GM06990 (cell line): ENCODE measurements at regions not wholly inside any gene's neighbourhood (a gene's known extent, or its start where the extent isn't known, plus 50 kb on each side); places are given as distances from the start of the nearest gene placed in this dataset.

Experiments
- DNase-seq: peaks from one replicate; pipeline ENCODE4 v3.0.0-alpha.2; 2011; ENCODE audit not compliant: insufficient read length; ENCODE audit errors: extremely low read depth
- H3K27me3 ChIP-seq: replicated peaks from 2 replicates; pipeline ENCODE4 v1.6.0; 2011; ENCODE audit warnings: low read length; ENCODE audit not compliant: control insufficient read depth, insufficient read depth
- H3K36me3 ChIP-seq: 2 replicates; pipeline ENCODE4 v1.5.1; 2011; ENCODE audit warnings: low read length; ENCODE audit not compliant: control insufficient read depth, insufficient read depth
- H3K4me3 ChIP-seq: replicated peaks from 2 replicates; pipeline ENCODE4 v1.5.1; 2011; ENCODE audit warnings: low read depth, mild to moderate bottlenecking, control low read depth, low read length
- CTCF ChIP-seq: IDR thresholded peaks from 2 replicates; pipeline ENCODE4 v1.5.1; 2011; ENCODE audit warnings: low read length, control low read depth, mild to moderate bottlenecking, inconsistent platforms; ENCODE audit not compliant: insufficient read depth, poor library complexity, severe bottlenecking

- H3K4me3 ChIP-seq = no peak overlapping the region
- peak; percentile 11 for DNase-seq
Measured at GRCh38 chr5:152549709-152550108, 144.6 kb upstream of the NMUR2 start.

GRCh38 chr5:152551061-152551460 is 146.0 kb upstream of the NMUR2 start:
- Histone ChIP-seq H3K27me3 (no peaks in the 10 kb centered on the region), H3K36me3 (no peaks in the 10 kb centered on the region), H3K4me3 (no peak overlapping the region)
- no peak for DNase-seq
- TF ChIP-seq CTCF = no peak

More at GRCh38 chr5:152549709-152550108, 144.6 kb upstream of the NMUR2 start:
- no peaks in the 10 kb centered on the region for H3K27me3 ChIP-seq
- H3K36me3 ChIP-seq = no peaks in the 10 kb centered on the region
- no peak for TF ChIP-seq CTCF

GRCh38 chr5:152556784-152557183 is 151.7 kb upstream of the NMUR2 start:
- no peak for TF ChIP-seq CTCF
- no peak for DNase-seq
- H3K36me3 ChIP-seq = no peaks in the 10 kb centered on the region
- no peaks in the 10 kb centered on the region; the same call in 1 of the 2 replicates for H3K27me3 ChIP-seq
- no peak overlapping the region for H3K4me3 ChIP-seq

- TF ChIP-seq CTCF = peak; percentile 88
- no peaks in the 10 kb centered on the region for H3K36me3 ChIP-seq
- H3K27me3 ChIP-seq = no peaks in the 10 kb centered on the region; the same call in 1 of the 2 replicates
- no peak overlapping the region for H3K4me3 ChIP-seq
- DNase-seq = no peak
Measured at GRCh38 chr5:152560512-152561137, 155.5 kb upstream of the NMUR2 start.

GRCh38 chr5:152568016-152568415 is 162.9 kb upstream of the NMUR2 start:
- no peaks in the 10 kb centered on the region for H3K27me3 ChIP-seq
- no peak overlapping the region for H3K4me3 ChIP-seq
- H3K36me3 ChIP-seq = no peaks in the 10 kb centered on the region
- no peak for DNase-seq
- no peak for TF ChIP-seq CTCF

GRCh38 chr5:152572812-152573211 is 167.7 kb upstream of the NMUR2 start:
- H3K27me3 ChIP-seq = no peaks in the 10 kb centered on the region
- DNase-seq = no peak
- H3K36me3 ChIP-seq = no peaks in the 10 kb centered on the region
- H3K4me3 ChIP-seq = no peak overlapping the region
- no peak for TF ChIP-seq CTCF
